ENCODE measurements at regions not wholly inside any gene's neighbourhood (a gene's known extent, or its start where the extent isn't known, plus 50 kb on each side); places are given as distances from the start of the nearest gene placed in this dataset.
"Not testable (repeated sequence)": the region's sequence is repeated elsewhere in the genome, so short reads cannot be mapped to it uniquely, and the experiment has no call there.

DNA sequence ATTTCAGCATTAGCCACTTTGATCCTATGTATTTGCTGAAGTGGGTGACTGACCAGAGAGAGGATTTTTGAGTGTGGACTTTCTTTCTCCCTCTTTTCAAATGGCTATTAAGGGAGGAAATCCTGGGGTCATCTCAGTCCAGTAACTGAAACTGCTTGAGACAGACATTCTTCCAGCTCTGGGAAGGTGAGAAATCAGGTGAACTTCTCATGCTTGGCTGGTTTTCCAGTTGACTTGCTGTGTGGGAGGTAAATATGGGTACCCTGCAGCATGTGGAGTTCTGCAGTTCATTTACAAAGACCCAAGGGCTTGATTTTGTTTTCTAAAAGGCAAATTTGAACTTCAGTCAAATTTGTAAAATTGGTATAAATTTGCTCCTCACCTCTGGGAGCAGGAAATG, 461.1 kb upstream of the TBL1XR1 start:
- no peaks in the 10 kb centered on the region for H4K20me1 ChIP-seq (ENCODE audit: insufficient read depth, low read length, poor library complexity, severe bottlenecking)
- 0 out of 2 replicates have a peak, but pooled peaks cover 5% of the 10 kb centered on the region for H3K9me3 ChIP-seq (ENCODE audit: insufficient read depth, low read depth, low read length)
- peak overlapping the region; percentile 5 for H3K9ac ChIP-seq (ENCODE audit: low read depth, low read length, poor library complexity, severe bottlenecking)
- H3K4me2 ChIP-seq (ENCODE audit: low read depth, low read length, poor library complexity, severe bottlenecking) = no peak overlapping the region
- no peaks in the 10 kb centered on the region for H3K27me3 ChIP-seq (ENCODE audit: insufficient read depth, low read length, poor library complexity, severe bottlenecking)
- no peaks in the 10 kb centered on the region for H3F3A ChIP-seq (ENCODE audit: low read depth)
- peak overlapping the region; percentile 22; the same call in 1 of the 2 replicates for H2AFZ ChIP-seq (ENCODE audit: low read length)
- peaks cover 22% of the 10 kb centered on the region for H3K4me1 ChIP-seq (ENCODE audit: insufficient read depth, low read length, poor library complexity, severe bottlenecking)
- H3K9me2 ChIP-seq (replicated peaks; ENCODE audit: low read depth, low read length) = no peaks in the 10 kb centered on the region
- H3K4me3 ChIP-seq (ENCODE audit: low read length, poor library complexity, severe bottlenecking) = no peak overlapping the region
- no peaks in the 10 kb centered on the region for H3K36me3 ChIP-seq (ENCODE audit: insufficient read depth, low read length)
- no peaks in the 10 kb centered on the region for H3K79me2 ChIP-seq (ENCODE audit: insufficient read depth, low read length)
- no peak for TF ChIP-seq EZH2phosphoT487 (IDR thresholded peaks at IDR 0.05; ENCODE audit: borderline replicate concordance)
- TF ChIP-seq, protein P1, sequence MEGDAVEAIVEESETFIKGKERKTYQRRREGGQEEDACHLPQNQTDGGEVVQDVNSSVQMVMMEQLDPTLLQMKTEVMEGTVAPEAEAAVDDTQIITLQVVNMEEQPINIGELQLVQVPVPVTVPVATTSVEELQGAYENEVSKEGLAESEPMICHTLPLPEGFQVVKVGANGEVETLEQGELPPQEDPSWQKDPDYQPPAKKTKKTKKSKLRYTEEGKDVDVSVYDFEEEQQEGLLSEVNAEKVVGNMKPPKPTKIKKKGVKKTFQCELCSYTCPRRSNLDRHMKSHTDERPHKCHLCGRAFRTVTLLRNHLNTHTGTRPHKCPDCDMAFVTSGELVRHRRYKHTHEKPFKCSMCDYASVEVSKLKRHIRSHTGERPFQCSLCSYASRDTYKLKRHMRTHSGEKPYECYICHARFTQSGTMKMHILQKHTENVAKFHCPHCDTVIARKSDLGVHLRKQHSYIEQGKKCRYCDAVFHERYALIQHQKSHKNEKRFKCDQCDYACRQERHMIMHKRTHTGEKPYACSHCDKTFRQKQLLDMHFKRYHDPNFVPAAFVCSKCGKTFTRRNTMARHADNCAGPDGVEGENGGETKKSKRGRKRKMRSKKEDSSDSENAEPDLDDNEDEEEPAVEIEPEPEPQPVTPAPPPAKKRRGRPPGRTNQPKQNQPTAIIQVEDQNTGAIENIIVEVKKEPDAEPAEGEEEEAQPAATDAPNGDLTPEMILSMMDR (conservative IDR thresholded peaks at IDR 0.05; ENCODE audit: low read length) = no peak

DNA sequence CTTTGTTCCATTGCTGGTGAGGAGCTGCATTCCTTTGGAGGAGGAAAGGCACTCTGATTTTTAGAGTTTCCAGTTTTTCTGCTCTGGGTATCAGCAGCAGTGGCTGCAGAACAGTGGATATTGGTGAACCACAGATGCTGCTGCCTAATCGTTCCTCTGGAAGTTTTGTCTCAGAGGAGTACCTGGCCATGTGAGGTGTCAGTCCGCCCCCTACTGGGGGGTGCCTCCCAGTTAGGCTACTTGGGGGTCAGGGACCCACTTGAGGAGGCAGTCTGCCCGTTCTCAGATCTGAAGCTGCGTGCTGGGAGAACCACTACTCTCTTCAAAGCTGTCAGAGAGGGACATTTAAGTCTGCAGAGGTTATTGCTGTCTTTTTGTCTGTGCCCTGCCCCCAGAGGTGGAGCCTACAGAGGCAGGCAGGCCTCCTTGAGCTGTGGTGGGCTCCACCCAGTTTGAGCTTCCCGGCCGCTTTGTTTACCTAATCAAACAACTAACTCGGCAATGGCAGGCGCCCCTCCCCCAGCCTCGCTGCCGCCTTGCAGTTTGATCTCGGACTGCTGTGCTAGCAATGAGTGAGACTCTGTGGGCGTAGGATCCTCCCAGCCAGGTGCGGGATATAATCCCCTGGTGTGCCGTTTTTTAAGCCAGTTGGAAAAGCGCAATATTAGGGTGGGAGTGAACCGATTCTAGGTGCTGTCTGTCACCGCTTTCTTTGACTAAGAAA, 467.3 kb upstream of the TBL1XR1 start:
- H2AFZ ChIP-seq (ENCODE audit: low read length); H3K4me2 ChIP-seq (ENCODE audit: low read depth, low read length, poor library complexity, severe bottlenecking); H3F3A ChIP-seq (ENCODE audit: low read depth); H3K4me1 ChIP-seq (ENCODE audit: insufficient read depth, low read length, poor library complexity, severe bottlenecking); H3K27me3 ChIP-seq (ENCODE audit: insufficient read depth, low read length, poor library complexity, severe bottlenecking); H4K20me1 ChIP-seq (ENCODE audit: insufficient read depth, low read length, poor library complexity, severe bottlenecking); H3K9ac ChIP-seq (ENCODE audit: low read depth, low read length, poor library complexity, severe bottlenecking); H3K36me3 ChIP-seq (ENCODE audit: insufficient read depth, low read length); H3K4me3 ChIP-seq (ENCODE audit: low read length, poor library complexity, severe bottlenecking); H3K79me2 ChIP-seq (ENCODE audit: insufficient read depth, low read length); H3K9me2 ChIP-seq (replicated peaks; ENCODE audit: low read depth, low read length); H3K9me3 ChIP-seq (ENCODE audit: insufficient read depth, low read depth, low read length): not testable (repeated sequence)

DNA sequence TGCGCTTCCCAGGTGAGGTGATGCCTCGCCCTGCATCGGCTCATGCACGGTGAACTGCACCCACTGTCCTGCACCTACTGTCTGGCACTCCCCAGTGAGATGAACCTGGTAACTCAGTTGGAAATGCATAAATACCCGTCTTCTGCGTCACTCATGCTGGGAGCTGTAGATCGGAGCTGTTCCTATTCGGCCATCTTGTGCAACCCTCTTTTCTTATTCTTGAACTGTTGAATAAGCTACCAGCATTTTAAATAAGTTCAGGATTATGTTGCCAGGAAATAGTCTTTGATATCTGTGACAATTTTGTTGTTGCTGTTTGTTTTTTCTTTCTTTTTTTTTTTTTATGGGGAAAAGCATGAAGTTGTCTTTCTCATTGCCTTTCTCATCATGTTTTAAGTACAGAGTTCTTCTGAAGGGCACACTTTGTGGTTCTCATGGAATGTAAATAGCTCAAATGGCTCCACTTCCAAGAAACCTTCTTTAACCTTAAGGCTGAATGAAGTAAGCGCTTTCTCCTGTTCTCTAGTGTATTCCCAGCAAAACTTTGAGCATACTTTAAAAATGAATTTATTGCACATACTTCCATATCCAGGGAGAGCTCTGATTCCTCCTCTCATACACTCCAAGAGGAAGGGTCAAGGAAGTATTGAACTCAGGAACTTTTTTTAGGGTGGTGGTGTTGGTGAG, 468.0 kb upstream of the TBL1XR1 start:
- no peak overlapping the region for H3K4me2 ChIP-seq (ENCODE audit: low read depth, low read length, poor library complexity, severe bottlenecking)
- no peaks in the 10 kb centered on the region for H3K27me3 ChIP-seq (ENCODE audit: insufficient read depth, low read length, poor library complexity, severe bottlenecking)
- H3K4me1 ChIP-seq (ENCODE audit: insufficient read depth, low read length, poor library complexity, severe bottlenecking) = no peaks in the 10 kb centered on the region
- no peak overlapping the region for H3K9ac ChIP-seq (ENCODE audit: low read depth, low read length, poor library complexity, severe bottlenecking)
- H2AFZ ChIP-seq (ENCODE audit: low read length) = no peak overlapping the region
- no peaks in the 10 kb centered on the region for H3K36me3 ChIP-seq (ENCODE audit: insufficient read depth, low read length)
- no peaks in the 10 kb centered on the region for H3F3A ChIP-seq (ENCODE audit: low read depth)
- H3K4me3 ChIP-seq (ENCODE audit: low read length, poor library complexity, severe bottlenecking) = no peak overlapping the region
- no peaks in the 10 kb centered on the region for H3K9me2 ChIP-seq (replicated peaks; ENCODE audit: low read depth, low read length)
- TF ChIP-seq EZH2phosphoT487 (IDR thresholded peaks at IDR 0.05; ENCODE audit: borderline replicate concordance) = no peak
- TF ChIP-seq, protein P1 (conservative IDR thresholded peaks at IDR 0.05; ENCODE audit: low read length) = no peak
- H3K79me2 ChIP-seq (ENCODE audit: insufficient read depth, low read length) = no peaks in the 10 kb centered on the region
- H3K9me3 ChIP-seq (ENCODE audit: insufficient read depth, low read depth, low read length) = no peaks in the 10 kb centered on the region; the same call in 1 of the 2 replicates
- H4K20me1 ChIP-seq (ENCODE audit: insufficient read depth, low read length, poor library complexity, severe bottlenecking) = no peaks in the 10 kb centered on the region

Data from Loucy (cell line).